Stimulated activated CD4-positive, alpha-beta T cell treated with anti-CD3 and anti-CD28 coated beads, Interleukin-12 subunit alpha, Interleukin-12 subunit beta, amount 100 ng/mL, for 24 hours (primary cell): ENCODE measurements at regions not wholly inside any gene's neighbourhood (a gene's known extent, or its start where the extent isn't known, plus 50 kb on each side); places are given as distances from the start of the nearest gene placed in this dataset.

Source experiments
- DNase-seq, 2 experiments: peaks; one replicate each; pipeline ENCODE4 v3.0.0-alpha.2; 2020; ENCODE audit warnings: low read depth in 2 of 2

DNA sequence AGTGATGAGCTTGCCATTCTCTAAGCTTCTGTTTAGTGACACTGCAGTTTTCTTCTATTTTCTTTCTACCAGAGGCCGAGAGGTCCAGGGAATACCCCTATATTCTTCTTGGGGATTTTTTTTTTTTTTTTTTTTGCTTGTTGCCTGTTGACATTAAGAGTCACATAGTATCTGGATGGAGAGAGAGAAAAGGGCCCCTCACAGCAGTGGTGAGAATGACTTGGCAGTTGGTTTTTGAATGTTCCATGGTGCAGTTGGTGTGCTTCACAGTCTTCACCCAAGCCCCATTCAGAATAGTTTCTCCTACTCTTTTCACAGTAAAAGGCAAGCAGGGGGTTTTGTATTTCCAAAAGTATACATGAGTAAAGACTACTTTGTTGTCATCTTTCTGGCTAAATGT, 577.9 kb downstream of the LMO7 start:
- DNase-seq, result no peak

DNA sequence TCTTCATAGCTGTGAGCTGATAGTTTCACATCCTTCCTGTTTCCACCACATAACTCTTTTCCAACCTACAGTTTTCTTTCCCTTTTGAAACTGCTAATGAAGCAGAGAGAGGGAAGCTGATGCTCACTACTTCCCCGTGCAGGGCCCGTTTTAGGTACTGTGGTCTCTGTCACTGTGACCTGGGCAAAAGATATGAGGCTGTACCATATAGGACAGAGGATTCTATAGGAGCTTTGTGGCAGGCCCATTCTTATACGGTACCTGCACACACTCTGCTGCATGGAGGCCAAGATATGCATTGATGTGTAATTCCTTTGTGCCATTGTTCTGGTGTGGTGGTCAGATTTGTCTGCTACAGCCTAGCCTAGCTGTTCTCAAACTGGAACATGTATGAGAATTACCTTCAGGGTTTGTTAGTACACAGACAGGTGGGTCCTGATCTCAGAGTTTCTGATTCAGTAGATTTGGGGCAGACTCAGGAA, 577.3 kb downstream of the LMO7 start:
- DNase-seq, result no peak

DNA sequence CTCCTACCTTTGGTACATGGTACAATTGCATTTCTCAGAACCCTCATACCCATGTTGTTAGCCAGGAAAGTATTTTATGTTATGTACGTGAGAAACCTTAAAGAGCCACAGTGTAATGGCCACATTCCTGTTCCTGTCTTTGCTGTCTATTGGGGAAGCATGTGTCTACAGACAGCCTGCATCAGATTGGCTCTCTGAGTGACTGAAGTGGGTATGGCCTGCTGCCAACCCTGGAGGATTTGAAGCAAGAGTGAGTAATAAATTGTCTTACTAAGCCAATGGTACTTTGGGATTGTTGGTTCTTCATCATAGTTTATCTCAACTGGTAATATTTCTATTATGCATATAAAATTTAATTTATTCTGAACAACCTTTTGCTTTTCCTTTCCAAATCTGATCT, 574.1 kb downstream of the LMO7 start:
- no peak for DNase-seq

DNA sequence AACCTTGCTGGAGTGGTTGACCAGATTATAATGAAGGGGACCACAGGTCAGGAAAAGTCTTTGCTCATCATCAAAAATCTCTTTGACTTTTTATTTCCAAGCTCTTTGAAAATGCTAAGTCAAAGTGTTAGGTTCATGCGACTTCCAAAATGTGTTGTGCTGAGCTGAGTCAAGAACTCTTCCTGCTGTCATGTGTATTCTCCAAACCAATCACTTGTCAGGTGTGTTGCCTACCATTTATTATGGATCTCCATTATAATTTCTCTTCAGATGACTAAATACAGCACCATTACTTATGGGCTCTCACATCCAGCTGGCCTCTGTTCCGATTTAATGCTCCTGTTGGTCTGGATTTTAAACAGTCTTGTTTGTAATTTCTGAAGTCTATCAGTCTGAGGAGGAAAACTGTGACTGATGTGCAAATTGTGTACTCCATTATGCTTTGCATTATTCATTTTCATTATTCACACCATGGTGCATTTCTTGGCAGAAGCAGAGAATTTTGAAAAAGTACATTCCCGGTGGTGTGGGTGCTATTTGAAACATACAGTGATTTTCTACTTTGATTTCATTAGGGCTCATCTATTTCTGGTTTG, 562.5 kb downstream of the LMO7 start:
- no peak for DNase-seq

DNA sequence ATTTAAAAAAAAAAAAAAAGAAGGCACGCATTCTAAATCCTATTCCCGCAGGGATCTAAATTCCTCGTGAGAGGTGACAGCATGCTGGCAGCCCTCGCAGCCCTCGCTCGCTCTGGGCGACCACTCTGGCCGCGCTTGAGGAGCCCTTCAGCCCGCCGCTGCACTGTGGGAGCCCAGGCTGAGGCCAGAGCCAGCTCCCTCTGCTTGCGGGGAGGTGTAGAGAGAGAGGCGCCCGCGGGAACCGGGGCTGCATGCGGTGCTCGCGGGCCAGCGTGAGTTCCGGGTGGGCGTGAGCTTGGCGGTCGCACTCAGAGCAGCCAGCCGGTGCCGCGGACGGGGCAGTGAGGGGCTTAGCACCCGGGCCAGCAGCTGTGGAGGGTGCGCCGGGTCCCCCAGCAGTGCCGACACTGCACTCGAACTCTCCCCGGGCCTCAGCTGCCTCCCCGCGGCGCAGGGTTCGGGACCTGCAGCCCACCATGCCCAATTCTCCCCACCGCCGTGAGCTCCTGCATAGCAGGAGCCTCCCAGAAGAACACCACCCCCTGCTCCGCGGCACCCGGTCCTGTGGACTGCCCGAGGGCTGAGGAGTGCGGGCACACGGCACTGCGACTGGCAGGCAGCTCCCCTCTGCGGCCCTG, 553.9 kb downstream of the LMO7 start:
- no peak for DNase-seq

DNA sequence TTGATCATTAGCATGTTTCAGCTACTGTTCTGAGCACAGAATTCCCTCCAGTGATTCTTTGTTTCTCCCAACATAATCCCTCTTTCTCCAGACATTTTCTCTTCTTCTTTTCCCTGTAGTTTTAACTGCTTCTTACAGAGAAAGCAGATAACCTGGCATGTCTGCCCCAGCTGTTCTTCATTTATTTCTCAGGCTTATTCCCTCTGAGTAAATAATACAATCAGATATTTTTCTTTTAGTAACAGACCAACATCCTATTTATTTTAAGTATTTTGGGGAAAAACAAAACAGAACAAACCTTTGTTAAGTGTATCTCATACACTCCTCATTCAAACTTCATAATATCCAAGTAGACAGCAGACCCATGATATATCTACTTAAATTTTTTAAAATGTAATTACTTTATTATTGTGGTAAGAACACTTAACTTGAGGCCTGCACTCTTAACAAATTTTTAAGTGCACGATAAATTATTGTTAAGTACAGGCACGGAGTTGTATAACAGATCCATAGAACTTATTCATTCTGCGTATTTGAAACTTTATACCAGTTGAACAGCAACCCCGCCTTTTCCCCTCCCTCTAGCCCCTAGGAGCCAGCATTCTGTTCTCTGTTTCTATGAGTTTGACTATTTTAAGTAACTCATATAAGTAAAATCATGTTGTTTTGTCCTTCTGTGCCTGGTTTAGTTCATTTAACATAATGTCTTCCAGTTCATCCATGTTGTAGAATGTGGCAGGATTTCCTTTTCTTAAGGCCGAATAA, 540.0 kb downstream of the LMO7 start:
- no peak for DNase-seq

DNA sequence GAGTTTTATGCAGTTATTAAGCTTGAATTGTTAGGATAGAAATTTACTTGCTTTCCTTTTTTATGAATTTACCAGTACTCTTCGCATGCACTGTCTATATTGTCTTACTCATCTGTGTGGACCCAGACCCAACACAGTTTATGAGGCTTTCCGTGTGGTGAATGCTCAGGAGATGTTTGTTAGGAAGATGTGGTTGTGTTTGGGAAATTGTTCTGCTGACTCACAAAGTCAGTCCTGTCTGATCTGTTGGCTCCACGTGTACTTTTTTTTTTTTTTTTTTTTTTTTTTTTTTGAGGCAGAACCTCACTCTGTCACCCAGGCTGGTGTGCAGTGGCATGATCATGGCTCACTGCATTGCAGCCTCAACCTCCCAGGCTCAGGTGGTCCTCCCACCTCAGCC, 532.5 kb downstream of the LMO7 start:
- DNase-seq, result no peak

DNA sequence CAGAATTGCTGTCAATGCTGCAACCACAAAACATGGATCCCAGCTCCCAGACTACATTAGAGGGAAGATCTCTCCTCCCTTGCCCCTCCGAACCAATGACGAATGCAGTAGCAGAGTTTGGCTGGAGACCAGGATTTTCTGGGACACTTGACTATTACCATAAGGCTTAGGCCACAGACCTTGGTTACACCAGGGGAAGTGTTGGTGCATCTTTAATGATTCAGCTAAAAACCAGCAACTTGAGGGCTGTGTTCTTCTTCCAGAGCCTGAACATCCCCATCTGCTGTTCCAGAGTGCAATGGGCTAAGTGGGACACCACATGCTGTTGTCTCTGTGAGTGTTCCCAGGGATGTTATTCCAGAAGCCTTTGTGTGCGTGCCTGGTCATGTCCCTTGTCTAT, 528.2 kb downstream of the LMO7 start:
- DNase-seq, result no peak

DNA sequence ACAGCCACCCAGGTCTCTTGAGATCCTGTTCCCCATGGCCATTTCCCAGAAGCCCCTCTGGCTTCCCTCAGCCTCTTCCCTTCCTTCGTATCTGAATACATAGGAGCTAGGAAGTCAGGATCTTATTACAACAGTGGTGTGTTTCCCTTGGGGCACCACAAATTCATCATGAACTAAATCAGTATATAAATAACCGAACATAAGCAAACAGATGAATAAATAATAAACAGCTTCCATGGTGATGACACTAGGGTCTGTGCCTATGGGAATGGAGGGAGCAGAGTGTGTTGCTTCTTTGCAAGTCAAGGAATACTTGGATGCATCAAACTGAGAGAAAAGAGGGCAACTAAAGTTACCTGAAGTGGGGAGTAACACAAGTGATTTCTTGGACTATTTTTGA, 527.6 kb downstream of the LMO7 start:
- no peak for DNase-seq

DNA sequence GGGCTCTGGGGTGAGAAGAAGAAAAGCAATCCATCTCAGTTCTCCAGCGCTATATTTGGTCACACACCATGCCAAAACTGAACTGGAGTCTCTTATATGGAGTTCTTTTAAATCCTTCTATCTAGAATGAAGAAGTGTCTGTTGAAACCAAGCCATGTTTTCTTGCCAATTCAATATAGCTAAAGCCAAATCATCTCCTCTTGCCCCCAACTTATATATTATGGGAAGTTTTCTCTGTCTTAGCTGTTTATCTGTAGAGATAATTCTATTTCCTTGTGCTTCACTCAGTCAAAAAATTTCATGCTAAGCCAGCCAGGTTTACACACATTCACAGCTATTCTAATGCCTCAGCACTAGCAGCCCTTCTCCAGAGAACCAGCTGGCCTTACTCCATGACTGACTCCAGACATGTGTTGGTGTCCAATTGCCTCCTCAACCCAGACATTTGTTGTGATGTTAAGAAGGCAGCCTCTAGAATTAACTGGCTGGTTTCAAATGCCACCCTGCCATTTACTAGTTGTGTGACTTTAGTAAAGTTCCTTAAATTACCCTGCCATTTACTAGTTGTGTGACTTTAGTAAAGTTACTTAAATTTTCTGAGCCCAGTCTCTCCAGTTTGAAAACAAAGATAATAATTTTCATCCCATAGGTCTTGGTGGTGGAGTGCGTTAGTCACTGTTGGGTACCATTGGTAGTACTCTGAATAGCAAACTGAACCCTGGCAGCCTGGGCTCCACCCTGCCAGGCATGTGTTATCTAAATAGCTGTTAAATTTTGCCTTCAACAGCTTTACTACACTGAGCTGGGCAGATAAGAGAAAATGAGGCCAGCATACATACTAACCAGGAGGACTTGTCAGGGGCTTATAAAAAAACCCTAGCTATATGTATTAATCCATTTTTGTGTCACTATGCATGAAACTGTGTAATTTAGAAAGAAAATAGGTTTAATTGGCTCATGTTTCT, 525.1 kb downstream of the LMO7 start:
- no peak for DNase-seq

DNA sequence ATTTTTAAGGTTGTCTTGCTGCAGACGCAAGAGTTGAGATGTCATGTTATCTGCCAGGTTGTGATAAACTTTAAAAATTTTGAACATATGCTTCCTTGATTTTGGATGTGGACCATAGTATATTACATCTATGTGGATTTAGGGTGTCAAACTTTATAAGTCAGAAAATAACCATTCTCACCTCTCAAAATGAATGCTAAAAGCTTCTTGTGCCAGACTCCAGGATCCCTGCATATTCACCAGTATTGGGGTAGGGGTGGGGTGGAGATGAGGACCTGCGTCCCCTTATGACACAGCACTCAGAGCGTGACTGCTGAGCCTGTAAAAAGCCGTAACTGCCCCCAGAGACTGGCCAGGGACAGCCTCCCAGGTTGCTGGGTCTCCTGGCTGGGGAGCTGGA, 524.4 kb downstream of the LMO7 start:
- no peak for DNase-seq

DNA sequence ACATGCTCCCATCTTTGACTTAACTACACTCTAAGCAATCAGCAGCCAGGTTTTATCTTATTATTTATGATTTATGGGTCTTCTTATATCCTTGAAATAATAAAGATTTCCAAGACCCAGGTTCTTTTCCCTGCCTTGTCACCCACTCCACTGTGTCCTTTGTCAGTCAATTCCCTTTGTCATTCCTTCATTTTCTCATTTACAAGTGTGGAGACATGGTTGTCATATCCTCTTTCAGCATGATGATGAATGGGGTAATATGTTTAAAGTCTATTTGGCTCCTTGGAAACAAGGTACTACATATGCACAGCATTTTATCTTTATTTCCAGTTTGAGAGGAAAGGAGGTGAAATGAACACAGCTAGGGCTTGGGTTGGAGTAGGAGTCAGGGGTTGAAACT, 521.8 kb downstream of the LMO7 start:
- no peak for DNase-seq

DNA sequence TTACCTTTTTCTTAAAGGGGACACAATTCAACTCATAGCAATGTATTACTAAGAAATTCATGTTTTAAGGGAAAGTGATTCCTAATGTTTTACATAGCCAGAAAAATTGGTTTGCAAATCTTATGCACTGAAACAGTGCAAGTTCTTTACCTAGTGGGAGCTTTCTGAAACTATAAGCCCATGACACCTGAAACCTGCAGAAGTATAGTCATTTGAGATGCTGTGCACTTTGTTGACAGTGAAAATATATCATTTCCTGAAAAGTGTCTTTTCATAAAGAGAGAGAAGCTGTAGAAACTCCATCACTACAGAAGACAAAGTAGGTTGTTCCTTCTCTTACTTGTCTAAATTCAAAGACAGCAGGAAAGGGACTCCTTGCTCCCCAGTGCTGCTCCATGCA, 517.1 kb downstream of the LMO7 start:
- no peak for DNase-seq

DNA sequence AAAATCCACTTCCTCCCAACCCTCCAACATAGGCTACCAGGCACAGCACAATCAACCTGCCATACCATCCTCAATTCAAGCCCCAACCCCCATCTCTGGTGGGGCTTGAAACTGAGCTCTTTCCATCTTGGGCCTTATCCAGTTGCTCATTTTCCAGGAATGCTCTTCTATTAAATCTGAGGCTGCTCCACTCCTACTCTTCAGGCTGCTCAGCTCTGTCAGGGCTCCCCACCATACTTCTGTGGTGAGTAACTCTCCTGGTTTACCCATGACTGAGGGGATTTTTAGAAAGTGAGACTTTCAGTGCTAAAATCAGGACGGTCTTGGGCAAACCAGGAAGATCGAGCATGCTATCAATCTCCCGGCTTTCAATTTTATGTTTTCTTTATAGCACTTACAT, 512.8 kb downstream of the LMO7 start:
- DNase-seq, result no peak

DNA sequence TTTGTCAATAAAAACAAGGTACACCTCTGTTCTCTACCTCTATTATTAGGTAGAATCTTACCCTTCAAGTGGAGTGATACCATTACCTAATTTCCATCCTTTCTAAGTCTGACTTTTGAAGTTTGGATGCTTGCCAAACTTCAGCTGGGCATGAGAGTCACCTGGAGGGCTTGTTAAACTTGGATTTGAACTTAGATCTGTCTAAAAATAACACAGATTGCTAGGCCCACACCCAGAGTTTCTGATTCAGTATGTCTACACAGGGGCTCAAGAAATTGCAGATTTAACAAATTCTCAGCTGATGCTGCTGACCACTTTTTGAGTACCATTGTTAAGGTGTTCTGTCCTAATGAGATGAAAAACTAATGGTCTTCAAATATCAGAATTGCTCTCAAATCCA, 512.2 kb downstream of the LMO7 start:
- no peak for DNase-seq

DNA sequence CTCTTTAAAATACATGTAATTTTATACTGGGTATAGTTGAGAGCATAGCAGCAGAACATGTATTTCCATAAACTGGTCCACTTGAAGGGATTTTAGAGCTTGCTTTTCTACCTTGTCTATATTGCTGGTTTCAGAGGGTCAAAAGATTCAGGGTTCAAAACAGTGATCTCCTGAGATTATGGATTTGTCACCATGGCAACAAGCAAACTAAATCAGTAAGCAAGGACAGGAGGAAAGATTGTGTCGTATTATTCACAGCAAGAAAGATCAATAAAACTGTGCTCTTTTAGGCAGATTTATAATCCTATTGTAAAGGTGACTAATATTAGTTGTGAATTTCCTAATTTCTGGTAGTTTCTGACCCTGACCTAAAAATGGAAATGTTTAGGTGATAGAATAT, 496.4 kb downstream of the LMO7 start:
- DNase-seq, result no peak

DNA sequence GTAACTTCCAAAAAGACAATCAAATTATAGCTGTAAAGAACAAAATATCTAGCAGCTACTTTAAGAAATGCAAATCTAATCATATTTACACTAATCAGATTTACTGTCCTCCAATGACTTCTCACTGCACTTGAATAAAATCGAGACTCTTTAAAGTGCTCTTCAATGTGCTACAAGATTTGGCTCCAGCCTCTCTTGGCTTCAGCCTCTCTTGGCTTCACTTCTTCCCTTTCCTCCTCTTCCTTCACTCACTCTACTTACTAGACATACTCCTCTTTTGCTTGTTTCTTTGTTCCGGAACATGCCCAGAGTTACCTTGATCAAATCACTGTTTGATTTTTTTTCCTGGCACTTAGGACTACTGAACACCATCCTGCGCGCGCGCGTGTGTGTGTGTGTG, 495.4 kb downstream of the LMO7 start:
- DNase-seq, result no peak

DNA sequence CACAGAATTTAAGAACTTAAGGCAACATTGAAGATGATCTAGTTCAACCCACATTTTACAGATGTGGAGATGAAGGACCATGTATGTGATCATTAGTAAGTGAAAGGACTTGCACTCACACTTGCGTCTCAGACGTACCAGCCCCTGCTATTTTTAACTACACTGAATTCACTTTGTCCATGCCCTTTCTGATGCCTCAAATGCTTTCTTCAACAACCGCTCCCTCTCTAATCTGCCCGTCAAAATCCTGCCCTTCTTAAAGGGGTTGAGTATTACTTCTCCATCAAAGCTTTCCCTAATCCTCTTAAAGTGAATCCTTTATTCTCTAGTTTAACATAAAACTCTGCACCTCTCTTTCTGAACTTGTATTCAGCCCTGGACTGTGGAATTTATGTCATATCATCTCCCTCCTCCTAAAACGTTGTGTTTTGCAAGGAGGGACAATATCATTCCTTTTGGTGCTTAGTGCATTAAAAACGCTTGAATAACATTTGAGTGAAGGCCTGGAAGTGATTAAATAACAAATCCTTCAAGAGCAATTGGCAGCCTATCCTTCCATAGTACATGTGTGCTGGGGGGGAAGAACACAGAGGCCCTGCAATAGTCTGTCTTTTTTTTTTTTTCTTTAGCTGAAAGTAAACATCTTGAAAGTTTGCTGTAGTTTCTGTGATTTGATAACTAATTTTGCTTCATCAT, 493.3 kb downstream of the LMO7 start:
- no peak for DNase-seq

DNA sequence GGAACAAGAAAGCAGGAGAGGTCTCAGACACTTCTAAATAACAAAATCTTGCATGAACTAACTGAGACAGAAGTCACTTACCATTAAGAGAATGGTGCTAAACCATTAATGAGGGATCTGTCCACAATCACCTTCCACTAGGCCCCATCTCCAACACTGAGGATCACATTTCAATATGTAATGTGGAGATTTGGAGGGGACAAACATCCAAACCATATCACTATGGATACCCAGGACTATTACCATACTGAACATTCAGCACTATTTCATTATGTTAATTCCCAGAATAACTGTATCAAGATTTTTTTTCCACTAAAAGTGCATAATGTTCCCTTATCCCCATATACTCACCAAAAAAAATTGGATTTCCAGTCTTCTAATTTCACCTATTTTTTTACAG, 491.8 kb downstream of the LMO7 start:
- DNase-seq, result no peak

DNA sequence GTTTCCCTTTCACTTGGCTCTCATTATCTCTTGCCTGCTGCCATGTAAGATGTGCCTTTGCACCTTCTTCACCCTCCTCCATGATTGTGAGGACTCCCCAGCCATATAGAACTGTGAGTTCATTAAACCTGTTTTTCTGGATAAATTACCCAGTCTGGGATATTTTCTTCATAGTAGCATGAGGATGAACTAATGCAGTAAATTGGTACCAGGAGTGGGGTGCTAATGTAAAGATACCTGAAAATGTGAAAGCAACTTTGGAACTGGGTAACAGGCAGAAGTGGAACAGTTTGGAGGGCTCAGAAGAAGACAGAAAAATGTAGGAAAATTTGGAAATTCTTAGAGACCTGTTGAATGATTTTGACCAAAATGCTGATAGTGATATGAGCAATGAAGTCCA, 487.4 kb downstream of the LMO7 start:
- DNase-seq, result no peak

DNA sequence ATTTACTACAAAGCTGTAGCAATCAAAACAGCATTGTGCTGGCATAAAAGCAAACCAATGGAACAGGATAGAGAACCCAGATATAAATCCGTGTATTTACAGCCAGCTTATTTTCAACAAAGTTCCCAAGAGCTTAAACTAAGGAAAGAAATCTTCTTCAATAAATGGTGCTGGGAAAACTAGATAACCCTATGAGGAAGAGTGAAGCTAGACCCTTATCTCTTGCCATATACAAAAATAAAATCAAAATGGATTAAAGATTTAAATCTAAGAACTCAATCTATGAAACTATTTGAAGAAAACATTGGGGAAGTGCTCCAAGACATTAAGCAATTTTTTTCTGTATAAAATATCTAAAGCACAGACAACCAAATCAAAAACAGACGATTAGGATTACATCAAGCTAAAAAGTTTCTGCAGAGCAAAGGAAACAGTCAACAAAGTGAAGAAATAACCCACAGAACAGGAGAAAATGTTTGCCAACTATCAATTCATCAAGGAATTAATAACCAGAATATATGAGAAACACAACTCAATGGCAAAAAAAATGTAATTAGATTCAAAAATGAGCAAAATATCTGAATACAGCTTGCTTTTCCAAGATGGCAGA, 480.7 kb downstream of the LMO7 start:
- DNase-seq, result no peak
